Type B pancreatic cell (in vitro differentiated cells): ENCODE measurements at regions not wholly inside any gene's neighbourhood (a gene's known extent, or its start where the extent isn't known, plus 50 kb on each side); places are given as distances from the start of the nearest gene placed in this dataset.

Source experiments
- DNase-seq: peaks from one replicate; pipeline ENCODE4 v3.0.0; 2021; ENCODE audit warnings: mixed read lengths; ENCODE audit not compliant: unreplicated experiment; ENCODE audit errors: extremely low spot score
- H3K27ac Mint-ChIP-seq: 2 replicates; pipeline ENCODE4 v1.8.0; 2021; ENCODE audit warnings: mild to moderate bottlenecking, mixed read lengths
- H3K27me3 Mint-ChIP-seq: 2 replicates; pipeline ENCODE4 v1.8.0; 2021; ENCODE audit warnings: mixed read lengths
- H3K36me3 Mint-ChIP-seq: 2 replicates; pipeline ENCODE4 v1.8.0; 2021; ENCODE audit warnings: mixed read lengths
- H3K4me1 Mint-ChIP-seq: one replicate; pipeline ENCODE4 v1.8.0; 2021; ENCODE audit warnings: mixed read lengths; ENCODE audit not compliant: unreplicated experiment
- H3K4me3 Mint-ChIP-seq: 2 replicates; pipeline ENCODE4 v1.8.0; 2021; ENCODE audit warnings: mild to moderate bottlenecking, mixed read lengths
- H3K9me3 Mint-ChIP-seq: 2 replicates; pipeline ENCODE4 v1.8.0; 2021; ENCODE audit warnings: mixed read lengths
- TF ChIP-seq, protein P1 (sequence below): fragments of 200-600 bp; sonication (generic); conservative IDR thresholded peaks from 2 replicates; pipeline ENCODE4 v1.5.0; 2021; ENCODE audit warnings: antibody characterized with exemption, mild to moderate bottlenecking

DNA sequence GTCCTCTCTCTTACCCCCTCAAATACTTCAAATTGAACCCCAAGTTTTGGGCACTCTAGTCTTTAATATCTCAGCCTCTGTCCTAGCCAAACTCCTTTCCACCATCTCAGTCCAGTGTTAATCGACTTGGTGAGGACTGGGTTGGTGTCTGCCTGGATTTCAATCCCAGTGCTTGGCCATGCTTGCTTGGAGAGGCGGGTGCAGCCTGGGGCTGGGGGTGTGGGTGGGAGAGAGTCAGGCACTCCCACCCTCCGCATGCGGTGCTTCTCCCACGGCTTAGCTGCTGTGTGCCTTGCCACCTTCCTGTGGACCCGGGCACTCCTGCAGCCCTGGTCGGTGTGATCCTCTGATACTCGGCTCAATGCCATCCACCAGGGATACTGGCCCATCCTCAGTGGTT is 220.8 kb upstream of the HDAC4 start:
- Mint-ChIP-seq H3K4me3 (no peak overlapping the region), H3K9me3 (peaks cover 2% of the 10 kb centered on the region), H3K36me3 (no peaks in the 10 kb centered on the region), H3K27me3 (peaks cover 4% of the 10 kb centered on the region), H3K4me1 (peaks cover 7% of the 10 kb centered on the region), H3K27ac (no peak overlapping the region)
- DNase-seq: peak; percentile 31
- TF ChIP-seq, protein P1, sequence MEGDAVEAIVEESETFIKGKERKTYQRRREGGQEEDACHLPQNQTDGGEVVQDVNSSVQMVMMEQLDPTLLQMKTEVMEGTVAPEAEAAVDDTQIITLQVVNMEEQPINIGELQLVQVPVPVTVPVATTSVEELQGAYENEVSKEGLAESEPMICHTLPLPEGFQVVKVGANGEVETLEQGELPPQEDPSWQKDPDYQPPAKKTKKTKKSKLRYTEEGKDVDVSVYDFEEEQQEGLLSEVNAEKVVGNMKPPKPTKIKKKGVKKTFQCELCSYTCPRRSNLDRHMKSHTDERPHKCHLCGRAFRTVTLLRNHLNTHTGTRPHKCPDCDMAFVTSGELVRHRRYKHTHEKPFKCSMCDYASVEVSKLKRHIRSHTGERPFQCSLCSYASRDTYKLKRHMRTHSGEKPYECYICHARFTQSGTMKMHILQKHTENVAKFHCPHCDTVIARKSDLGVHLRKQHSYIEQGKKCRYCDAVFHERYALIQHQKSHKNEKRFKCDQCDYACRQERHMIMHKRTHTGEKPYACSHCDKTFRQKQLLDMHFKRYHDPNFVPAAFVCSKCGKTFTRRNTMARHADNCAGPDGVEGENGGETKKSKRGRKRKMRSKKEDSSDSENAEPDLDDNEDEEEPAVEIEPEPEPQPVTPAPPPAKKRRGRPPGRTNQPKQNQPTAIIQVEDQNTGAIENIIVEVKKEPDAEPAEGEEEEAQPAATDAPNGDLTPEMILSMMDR: no peak

DNA sequence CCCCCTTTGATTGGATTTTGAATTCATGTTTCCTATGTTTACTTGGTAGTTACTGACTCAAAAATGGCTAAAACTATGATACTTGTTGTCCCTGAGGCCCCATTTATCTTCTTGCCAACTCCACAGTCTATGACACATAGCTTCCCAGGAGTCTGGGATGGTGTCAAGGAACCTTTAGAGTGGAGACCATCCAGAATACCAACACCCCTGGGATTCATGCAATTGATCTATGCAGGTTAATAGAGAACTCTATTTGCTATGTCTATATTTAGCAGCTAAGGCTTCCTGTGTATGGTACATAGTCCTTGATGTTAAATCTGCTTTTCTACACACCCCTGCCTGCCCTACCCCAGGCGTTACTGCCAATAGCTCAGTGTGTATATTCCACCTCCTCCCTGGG is 218.5 kb upstream of the HDAC4 start:
- Mint-ChIP-seq H3K27me3 (peaks cover 4% of the 10 kb centered on the region), H3K9me3 (peaks cover 4% of the 10 kb centered on the region), H3K36me3 (no peaks in the 10 kb centered on the region), H3K4me3 (no peak overlapping the region), H3K27ac (no peak overlapping the region), H3K4me1 (peaks cover 7% of the 10 kb centered on the region)
- peak; percentile 11 for DNase-seq
- TF ChIP-seq, protein P1: no peak

DNA sequence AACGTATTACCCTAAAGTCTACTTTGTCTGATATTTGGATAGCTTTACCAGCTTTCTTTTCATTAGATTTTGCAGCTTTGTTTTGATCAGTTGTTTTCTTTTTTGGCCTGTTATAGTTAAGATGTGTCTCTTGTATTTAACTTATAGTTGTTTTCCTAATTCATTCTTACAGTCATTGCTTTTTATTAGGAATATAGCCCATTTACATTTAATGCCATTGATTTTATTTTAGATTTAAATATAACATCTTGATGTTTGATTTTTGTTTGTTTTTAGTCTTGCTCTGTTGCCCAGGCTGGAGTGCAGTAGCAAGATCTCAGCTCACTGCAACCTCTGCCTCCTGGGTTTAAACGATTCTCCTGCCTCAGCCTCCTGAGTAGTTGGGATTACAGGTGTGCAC is 215.9 kb upstream of the HDAC4 start:
- Mint-ChIP-seq H3K9me3 (peaks cover 4% of the 10 kb centered on the region), H3K4me1 (no peaks in the 10 kb centered on the region), H3K36me3 (no peaks in the 10 kb centered on the region), H3K27me3 (no peaks in the 10 kb centered on the region), H3K27ac (no peak overlapping the region), H3K4me3 (no peak overlapping the region)
- DNase-seq: no peak
- TF ChIP-seq, protein P1: no peak

DNA sequence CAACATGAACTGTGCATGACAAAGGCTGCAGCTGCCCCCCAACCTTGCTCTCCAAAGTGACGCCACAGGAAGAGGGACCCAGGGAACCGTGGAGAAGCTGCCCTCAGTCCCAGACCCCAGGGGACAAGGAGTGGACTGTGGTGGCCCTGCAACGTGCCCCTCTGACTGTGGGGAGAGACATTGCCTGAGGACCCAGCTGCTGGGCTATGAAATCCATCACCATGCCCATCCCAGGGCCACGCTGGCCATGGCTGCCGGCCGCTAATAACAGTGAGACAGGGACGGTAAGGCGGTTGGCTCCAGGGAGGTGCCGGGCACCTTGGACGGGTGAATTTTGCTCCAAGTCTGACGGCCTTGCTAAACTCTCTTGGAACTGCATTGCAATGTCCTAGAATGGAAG is 211.3 kb upstream of the HDAC4 start:
- Mint-ChIP-seq H3K9me3 (peaks cover 4% of the 10 kb centered on the region), H3K27me3 (peaks cover 17% of the 10 kb centered on the region), H3K4me3 (no peak overlapping the region), H3K36me3 (no peaks in the 10 kb centered on the region), H3K4me1 (peaks cover 16% of the 10 kb centered on the region), H3K27ac (no peak overlapping the region)
- TF ChIP-seq, protein P1: no peak
- peak; percentile 50 for DNase-seq

DNA sequence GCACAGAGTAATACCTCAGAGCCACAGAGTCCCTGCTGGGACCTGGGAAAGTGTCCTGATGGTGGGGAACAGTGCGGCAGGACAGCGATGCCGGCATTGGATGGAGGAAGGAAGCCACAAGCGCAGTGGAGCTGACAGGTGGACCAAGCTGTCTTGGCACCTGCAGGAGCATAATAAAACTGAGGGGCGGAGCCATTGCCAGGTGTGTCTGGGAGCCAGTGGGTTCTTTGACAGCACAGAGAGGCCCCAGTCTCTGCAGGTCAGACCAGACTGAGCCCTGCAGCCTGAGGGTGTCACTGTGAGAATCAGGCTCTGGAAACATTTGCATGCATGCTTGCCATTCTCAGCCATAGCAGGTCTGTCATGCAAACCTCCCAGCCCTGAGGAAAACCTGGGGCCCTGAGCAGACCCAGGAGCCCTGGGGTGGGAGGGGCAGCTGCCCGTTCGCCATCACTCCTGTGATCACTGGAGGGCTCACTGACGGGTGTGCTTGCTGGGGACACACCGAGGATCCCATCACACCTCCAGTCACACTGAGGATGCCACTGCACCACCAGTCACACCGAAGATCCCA is 210.5 kb upstream of the HDAC4 start:
- Mint-ChIP-seq H3K27me3 (peaks cover 23% of the 10 kb centered on the region), H3K4me3 (no peak overlapping the region), H3K4me1 (peaks cover 16% of the 10 kb centered on the region), H3K36me3 (no peaks in the 10 kb centered on the region), H3K9me3 (no peaks in the 10 kb centered on the region), H3K27ac (no peak overlapping the region)
- TF ChIP-seq, protein P1: no peak
- DNase-seq: no peak
